AG08396 (cell line): ENCODE measurements at regions not wholly inside any gene's neighbourhood (a gene's known extent, or its start where the extent isn't known, plus 50 kb on each side); places are given as distances from the start of the nearest gene placed in this dataset.
"Not testable (repeated sequence)": the region's sequence is repeated elsewhere in the genome, so short reads cannot be mapped to it uniquely, and the experiment has no call there.

ENCODE experiments used
- DNase-seq: peaks from one replicate; pipeline ENCODE4 v3.0.0; 2012; ENCODE audit warnings: low spot score, mixed read lengths

- not testable (repeated sequence) for DNase-seq
Measured at GRCh38 chr7:14967376-14967775, 64.8 kb upstream of the DGKB start.

GRCh38 chr7:14962778-14963177 is 60.2 kb upstream of the DGKB start:
- no peak for DNase-seq

GRCh38 chr7:14960721-14961120 is 58.2 kb upstream of the DGKB start:
- no peak for DNase-seq

GRCh38 chr7:14959339-14959738 is 56.8 kb upstream of the DGKB start:
- DNase-seq: no peak

- DNase-seq: no peak
Measured at GRCh38 chr7:14954035-14954434, 51.5 kb upstream of the DGKB start.
